WTC11 (cell line): ENCODE measurements at regions not wholly inside any gene's neighbourhood (a gene's known extent, or its start where the extent isn't known, plus 50 kb on each side); places are given as distances from the start of the nearest gene placed in this dataset.

Experiments used
- ATAC-seq: fragments of 200-7000 bp; cut with Tn5 transposase; 2 replicates; pipeline ENCODE4 v1.10.0; 2021; ENCODE audit warnings: mild to moderate bottlenecking, moderate library complexity
- CTCF ChIA-PET: fragments of 300-600 bp; sonication (Branson Sonifier 250); formaldehyde crosslinking; loops from one replicate; lab custom pipeline; 2021; ENCODE audit warnings: antibody characterized with exemption; lab: Charles Lee
- POLR2A ChIA-PET: fragments of 350-600 bp; sonication (Branson Sonifier 250); formaldehyde crosslinking; loops from one replicate; lab custom pipeline; 2021; ENCODE audit warnings: antibody characterized with exemption; lab: Charles Lee
- DNase-seq: peaks from one replicate; pipeline ENCODE4 v3.0.0; 2021; ENCODE audit warnings: low spot score
- H3K27ac Mint-ChIP-seq: 2 replicates; pipeline ENCODE4 v1.8.0; 2021; ENCODE audit warnings: mixed read lengths
- H3K27me3 Mint-ChIP-seq: 2 replicates; pipeline ENCODE4 v1.8.0; 2021; ENCODE audit warnings: low read depth, mild to moderate bottlenecking, moderate library complexity, mixed read lengths
- H3K36me3 Mint-ChIP-seq: 2 replicates; pipeline ENCODE4 v1.8.0; 2021; ENCODE audit warnings: mixed read lengths
- H3K4me1 Mint-ChIP-seq: 2 replicates; pipeline ENCODE4 v1.8.0; 2022; ENCODE audit warnings: mixed read lengths
- H3K4me3 Mint-ChIP-seq: 2 replicates; pipeline ENCODE4 v1.8.0; 2021; ENCODE audit warnings: mild to moderate bottlenecking, moderate library complexity, mixed read lengths
- H3K9me3 Mint-ChIP-seq: 2 replicates; pipeline ENCODE4 v1.8.0; 2021; ENCODE audit warnings: mixed read lengths
- ESRRA ChIP-seq: sonication (generic); formaldehyde crosslinking; IDR thresholded peaks from 2 replicates; pipeline ENCODE4 v1.8.1; 2022; ENCODE audit warnings: mild to moderate bottlenecking, missing genetic modification reagents, borderline replicate concordance
- FOXJ3 ChIP-seq: sonication (generic); formaldehyde crosslinking; IDR thresholded peaks from 2 replicates; pipeline ENCODE4 v1.9.0; 2021; ENCODE audit warnings: missing genetic modification reagents, mild to moderate bottlenecking, borderline replicate concordance
- GRHL2 ChIP-seq: fragments of 250-450 bp; sonication (Bioruptor Pico); IDR thresholded peaks from 2 replicates; pipeline ENCODE4 v1.8.0; 2022; ENCODE audit warnings: mild to moderate bottlenecking, moderate library complexity; ENCODE audit not compliant: insufficient replicate concordance, severe bottlenecking
- GTF2I ChIP-seq: fragments of 250-450 bp; sonication (Bioruptor Pico); conservative IDR thresholded peaks from 2 replicates; pipeline ENCODE4 v1.4.0; 2021; ENCODE audit warnings: mild to moderate bottlenecking
- HMGA2 ChIP-seq: fragments of 250-450 bp; sonication (Bioruptor Pico); IDR thresholded peaks from 2 replicates; pipeline ENCODE4 v1.4.0; 2021; ENCODE audit warnings: mild to moderate bottlenecking, moderate library complexity
- MYBL2 ChIP-seq: sonication (generic); formaldehyde crosslinking; IDR thresholded peaks from 2 replicates; pipeline ENCODE4 v1.8.1; 2023; ENCODE audit warnings: mild to moderate bottlenecking, moderate library complexity, missing genetic modification reagents
- NFATC4 ChIP-seq: fragments of 250-450 bp; sonication (Bioruptor Pico); IDR thresholded peaks from 2 replicates; pipeline ENCODE4 v1.9.0; 2021; ENCODE audit warnings: mild to moderate bottlenecking
- NR1H2 ChIP-seq: sonication (generic); formaldehyde crosslinking; IDR thresholded peaks from 2 replicates; pipeline ENCODE4 v1.9.0; 2021; ENCODE audit warnings: mild to moderate bottlenecking, moderate library complexity, missing genetic modification reagents
- NR2C2 ChIP-seq: sonication (generic); formaldehyde crosslinking; IDR thresholded peaks from 2 replicates; pipeline ENCODE4 v1.8.0; 2022; ENCODE audit warnings: mild to moderate bottlenecking, missing genetic modification reagents
- RELA ChIP-seq: sonication (generic); formaldehyde crosslinking; IDR thresholded peaks from 2 replicates; pipeline ENCODE4 v1.8.1; 2022; ENCODE audit warnings: missing genetic modification reagents, mild to moderate bottlenecking, borderline replicate concordance
- RORB ChIP-seq: fragments of 250-450 bp; sonication (Bioruptor Pico); IDR thresholded peaks from 2 replicates; pipeline ENCODE4 v1.9.0; 2021; ENCODE audit warnings: mild to moderate bottlenecking
- SMAD3 ChIP-seq: sonication (generic); formaldehyde crosslinking; IDR thresholded peaks from 2 replicates; pipeline ENCODE4 v1.8.0; 2022; ENCODE audit warnings: missing genetic modification reagents, mild to moderate bottlenecking, borderline replicate concordance
- SMAD4 ChIP-seq: sonication (generic); formaldehyde crosslinking; IDR thresholded peaks from 2 replicates; pipeline ENCODE4 v1.8.0; 2022; ENCODE audit warnings: mild to moderate bottlenecking, missing genetic modification reagents
- SOX15 ChIP-seq: fragments of 250-450 bp; sonication (Bioruptor Pico); IDR thresholded peaks from 2 replicates; pipeline ENCODE4 v1.9.0; 2021; ENCODE audit warnings: mild to moderate bottlenecking
- TEAD1 ChIP-seq: sonication (generic); formaldehyde crosslinking; IDR thresholded peaks from 2 replicates; pipeline ENCODE4 v1.8.0; 2022; ENCODE audit warnings: mild to moderate bottlenecking, missing genetic modification reagents
- TF ChIP-seq, protein P1 (sequence below): sonication (generic); formaldehyde crosslinking; IDR thresholded peaks from 2 replicates; pipeline ENCODE4 v1.8.0; 2023; ENCODE audit warnings: missing genetic modification reagents, mild to moderate bottlenecking, borderline replicate concordance
- TF ChIP-seq, protein P2 (sequence below): fragments of 250-450 bp; sonication (Bioruptor Pico); conservative IDR thresholded peaks from 2 replicates; pipeline ENCODE4 v1.9.0; 2021; ENCODE audit warnings: mild to moderate bottlenecking
- TF ChIP-seq, protein P3 (sequence below): sonication (generic); formaldehyde crosslinking; IDR thresholded peaks from 2 replicates; pipeline ENCODE4 v1.8.1; 2022; ENCODE audit warnings: missing genetic modification reagents, borderline replicate concordance
- TF ChIP-seq, protein P4 (sequence below): sonication (generic); formaldehyde crosslinking; IDR thresholded peaks from 2 replicates; pipeline ENCODE4 v1.8.1; 2023; ENCODE audit warnings: mild to moderate bottlenecking, moderate library complexity, missing genetic modification reagents
- TF ChIP-seq, protein P5 (sequence below): sonication (generic); formaldehyde crosslinking; IDR thresholded peaks from 2 replicates; pipeline ENCODE4 v1.8.0; 2023; ENCODE audit warnings: missing genetic modification reagents
- TF ChIP-seq, protein P6 (sequence below): sonication (generic); formaldehyde crosslinking; IDR thresholded peaks from 2 replicates; pipeline ENCODE4 v1.8.0; 2022; ENCODE audit warnings: missing genetic modification reagents

DNA sequence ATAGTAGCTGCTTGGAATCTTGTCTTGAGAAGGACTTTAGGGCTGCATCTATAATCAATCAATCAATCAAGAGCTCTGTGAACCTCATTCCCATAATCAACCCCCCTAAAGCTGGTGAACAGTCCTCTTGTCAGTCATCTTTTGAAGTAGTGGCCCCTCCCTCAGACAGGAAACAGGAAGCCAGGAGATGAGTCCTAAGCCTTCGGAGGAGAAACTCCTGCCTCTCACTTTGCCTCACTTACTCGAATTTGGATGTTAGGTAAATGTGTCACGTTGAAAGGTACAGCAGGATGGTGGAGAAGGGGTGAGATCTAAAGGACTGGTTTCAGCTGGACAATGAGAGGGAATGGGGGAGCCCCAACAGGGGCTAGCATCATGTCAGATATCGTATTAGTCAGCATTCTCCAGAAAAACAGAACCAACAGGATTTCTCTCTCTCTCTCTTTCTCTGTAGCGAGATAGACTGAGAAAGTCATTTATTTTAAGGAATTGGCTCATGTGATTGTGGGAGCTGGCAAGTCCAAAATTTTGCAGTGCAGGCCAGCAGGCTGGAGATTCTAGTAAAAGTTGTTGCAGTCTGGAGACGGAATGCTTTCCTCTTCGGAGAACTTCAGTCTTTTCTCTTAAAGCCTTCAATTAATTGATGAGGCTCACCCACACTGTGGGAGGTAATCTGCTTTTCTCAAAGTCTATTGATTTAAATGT is 144.4 kb upstream of the PWP1 start:
- Mint-ChIP-seq H3K9me3 (no peaks in the 10 kb centered on the region), H3K27me3 (no peaks in the 10 kb centered on the region), H3K36me3 (no peaks in the 10 kb centered on the region), H3K27ac (no peak overlapping the region), H3K4me3 (no peak overlapping the region), H3K4me1 (peaks cover 3% of the 10 kb centered on the region)
- DNase-seq, result no peak
- ATAC-seq, result no peak
- ChIA-PET POLR2A (no interaction called here), CTCF (interaction anchor here (2.8 kb wide), 1 partner anchor 18 kb away, joined by 13 read pairs; no protein-coding TSS in a partner anchor)
- TF ChIP-seq SMAD4, result no peak
- TF ChIP-seq HMGA2, result no peak
- TF ChIP-seq GTF2I, result no peak
- TF ChIP-seq, protein P1, sequence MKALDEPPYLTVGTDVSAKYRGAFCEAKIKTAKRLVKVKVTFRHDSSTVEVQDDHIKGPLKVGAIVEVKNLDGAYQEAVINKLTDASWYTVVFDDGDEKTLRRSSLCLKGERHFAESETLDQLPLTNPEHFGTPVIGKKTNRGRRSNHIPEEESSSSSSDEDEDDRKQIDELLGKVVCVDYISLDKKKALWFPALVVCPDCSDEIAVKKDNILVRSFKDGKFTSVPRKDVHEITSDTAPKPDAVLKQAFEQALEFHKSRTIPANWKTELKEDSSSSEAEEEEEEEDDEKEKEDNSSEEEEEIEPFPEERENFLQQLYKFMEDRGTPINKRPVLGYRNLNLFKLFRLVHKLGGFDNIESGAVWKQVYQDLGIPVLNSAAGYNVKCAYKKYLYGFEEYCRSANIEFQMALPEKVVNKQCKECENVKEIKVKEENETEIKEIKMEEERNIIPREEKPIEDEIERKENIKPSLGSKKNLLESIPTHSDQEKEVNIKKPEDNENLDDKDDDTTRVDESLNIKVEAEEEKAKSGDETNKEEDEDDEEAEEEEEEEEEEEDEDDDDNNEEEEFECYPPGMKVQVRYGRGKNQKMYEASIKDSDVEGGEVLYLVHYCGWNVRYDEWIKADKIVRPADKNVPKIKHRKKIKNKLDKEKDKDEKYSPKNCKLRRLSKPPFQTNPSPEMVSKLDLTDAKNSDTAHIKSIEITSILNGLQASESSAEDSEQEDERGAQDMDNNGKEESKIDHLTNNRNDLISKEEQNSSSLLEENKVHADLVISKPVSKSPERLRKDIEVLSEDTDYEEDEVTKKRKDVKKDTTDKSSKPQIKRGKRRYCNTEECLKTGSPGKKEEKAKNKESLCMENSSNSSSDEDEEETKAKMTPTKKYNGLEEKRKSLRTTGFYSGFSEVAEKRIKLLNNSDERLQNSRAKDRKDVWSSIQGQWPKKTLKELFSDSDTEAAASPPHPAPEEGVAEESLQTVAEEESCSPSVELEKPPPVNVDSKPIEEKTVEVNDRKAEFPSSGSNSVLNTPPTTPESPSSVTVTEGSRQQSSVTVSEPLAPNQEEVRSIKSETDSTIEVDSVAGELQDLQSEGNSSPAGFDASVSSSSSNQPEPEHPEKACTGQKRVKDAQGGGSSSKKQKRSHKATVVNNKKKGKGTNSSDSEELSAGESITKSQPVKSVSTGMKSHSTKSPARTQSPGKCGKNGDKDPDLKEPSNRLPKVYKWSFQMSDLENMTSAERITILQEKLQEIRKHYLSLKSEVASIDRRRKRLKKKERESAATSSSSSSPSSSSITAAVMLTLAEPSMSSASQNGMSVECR (CRISPR knock-in tag), result no peak
- TF ChIP-seq, protein P2, sequence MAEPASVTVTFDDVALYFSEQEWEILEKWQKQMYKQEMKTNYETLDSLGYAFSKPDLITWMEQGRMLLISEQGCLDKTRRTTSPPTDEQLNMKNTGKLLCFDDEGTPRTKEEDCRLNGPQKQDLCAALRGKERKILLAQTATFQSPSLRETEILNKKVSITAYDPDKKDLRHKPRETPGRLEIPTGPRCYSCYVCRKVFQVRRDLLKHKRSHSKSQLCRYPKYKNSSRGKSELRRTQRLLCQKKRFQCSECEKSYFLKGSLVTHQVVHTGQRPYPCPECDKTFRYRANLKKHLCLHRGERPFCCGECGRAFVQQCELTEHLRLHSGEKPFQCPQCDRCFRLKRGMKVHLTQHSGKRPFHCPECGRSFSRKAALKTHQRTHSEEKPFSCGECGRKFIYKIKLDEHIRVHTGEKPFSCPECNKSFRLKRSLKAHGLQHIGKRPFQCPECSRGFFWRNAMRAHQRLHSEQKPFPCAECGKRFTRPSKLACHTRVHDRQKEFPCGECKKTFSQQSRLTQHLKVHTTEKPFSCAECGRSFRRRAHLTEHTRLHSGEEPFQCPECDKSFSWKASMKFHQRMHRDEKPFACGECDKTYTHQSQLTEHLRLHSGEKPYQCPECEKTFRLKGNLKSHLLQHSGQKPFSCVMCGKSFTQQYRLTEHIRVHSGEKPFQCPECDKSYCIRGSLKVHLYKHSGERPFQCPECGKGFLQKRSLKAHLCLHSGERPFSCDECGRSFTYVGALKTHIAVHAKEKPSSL (CRISPR knock-in tag), result no peak
- TF ChIP-seq SOX15 (CRISPR knock-in tag), result no peak
- TF ChIP-seq, protein P3, sequence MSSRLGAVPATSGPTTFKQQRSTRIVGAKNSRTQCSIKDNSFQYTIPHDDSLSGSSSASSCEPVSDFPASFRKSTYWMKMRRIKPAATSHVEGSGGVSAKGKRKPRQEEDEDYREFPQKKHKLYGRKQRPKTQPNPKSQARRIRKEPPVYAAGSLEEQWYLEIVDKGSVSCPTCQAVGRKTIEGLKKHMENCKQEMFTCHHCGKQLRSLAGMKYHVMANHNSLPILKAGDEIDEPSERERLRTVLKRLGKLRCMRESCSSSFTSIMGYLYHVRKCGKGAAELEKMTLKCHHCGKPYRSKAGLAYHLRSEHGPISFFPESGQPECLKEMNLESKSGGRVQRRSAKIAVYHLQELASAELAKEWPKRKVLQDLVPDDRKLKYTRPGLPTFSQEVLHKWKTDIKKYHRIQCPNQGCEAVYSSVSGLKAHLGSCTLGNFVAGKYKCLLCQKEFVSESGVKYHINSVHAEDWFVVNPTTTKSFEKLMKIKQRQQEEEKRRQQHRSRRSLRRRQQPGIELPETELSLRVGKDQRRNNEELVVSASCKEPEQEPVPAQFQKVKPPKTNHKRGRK, result no peak
- no peak for TF ChIP-seq NFATC4 (CRISPR knock-in tag)
- TF ChIP-seq MYBL2 (CRISPR knock-in tag), result no peak
- no peak for TF ChIP-seq TEAD1 (CRISPR knock-in tag)
- no peak for TF ChIP-seq GRHL2 (CRISPR knock-in tag)

DNA sequence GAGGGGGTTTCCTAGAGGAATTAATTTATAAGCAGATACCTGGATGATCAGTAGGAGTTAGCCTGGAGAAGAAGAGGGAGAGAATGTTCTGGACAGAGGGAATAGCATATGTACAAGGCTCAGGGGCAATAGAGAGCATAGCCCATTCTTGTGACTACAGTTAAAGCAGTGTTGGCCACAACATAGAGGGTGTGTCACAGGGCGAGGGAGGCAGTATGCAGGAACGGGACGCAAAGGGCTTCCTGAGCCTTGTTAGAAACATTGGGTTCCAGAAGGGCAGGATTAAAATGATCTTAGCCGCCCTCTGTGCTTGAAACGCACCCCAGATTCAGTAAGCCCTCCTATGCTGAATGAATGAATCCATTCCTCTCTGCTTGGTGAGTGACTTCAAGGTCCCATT is 142.2 kb upstream of the PWP1 start:
- Mint-ChIP-seq H3K9me3 (no peaks in the 10 kb centered on the region), H3K27me3 (no peaks in the 10 kb centered on the region), H3K36me3 (no peaks in the 10 kb centered on the region), H3K4me3 (no peak overlapping the region), H3K27ac (no peak overlapping the region), H3K4me1 (no peaks in the 10 kb centered on the region)
- DNase-seq (no peak), ATAC-seq (no peak)
- ChIA-PET POLR2A (no interaction called here), CTCF (no interaction called here)
- TF ChIP-seq FOXJ3 (no peak), SMAD3 (CRISPR knock-in tag) (no peak), NR2C2 (CRISPR knock-in tag) (no peak), RELA (no peak), NR1H2 (CRISPR knock-in tag) (no peak), RORB (no peak), ESRRA (CRISPR knock-in tag) (no peak)
- TF ChIP-seq, protein P4, sequence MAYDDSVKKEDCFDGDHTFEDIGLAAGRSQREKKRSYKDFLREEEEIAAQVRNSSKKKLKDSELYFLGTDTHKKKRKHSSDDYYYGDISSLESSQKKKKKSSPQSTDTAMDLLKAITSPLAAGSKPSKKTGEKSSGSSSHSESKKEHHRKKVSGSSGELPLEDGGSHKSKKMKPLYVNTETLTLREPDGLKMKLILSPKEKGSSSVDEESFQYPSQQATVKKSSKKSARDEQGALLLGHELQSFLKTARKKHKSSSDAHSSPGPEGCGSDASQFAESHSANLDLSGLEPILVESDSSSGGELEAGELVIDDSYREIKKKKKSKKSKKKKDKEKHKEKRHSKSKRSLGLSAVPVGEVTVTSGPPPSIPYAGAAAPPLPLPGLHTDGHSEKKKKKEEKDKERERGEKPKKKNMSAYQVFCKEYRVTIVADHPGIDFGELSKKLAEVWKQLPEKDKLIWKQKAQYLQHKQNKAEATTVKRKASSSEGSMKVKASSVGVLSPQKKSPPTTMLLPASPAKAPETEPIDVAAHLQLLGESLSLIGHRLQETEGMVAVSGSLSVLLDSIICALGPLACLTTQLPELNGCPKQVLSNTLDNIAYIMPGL (CRISPR knock-in tag), result no peak
- TF ChIP-seq, protein P5, sequence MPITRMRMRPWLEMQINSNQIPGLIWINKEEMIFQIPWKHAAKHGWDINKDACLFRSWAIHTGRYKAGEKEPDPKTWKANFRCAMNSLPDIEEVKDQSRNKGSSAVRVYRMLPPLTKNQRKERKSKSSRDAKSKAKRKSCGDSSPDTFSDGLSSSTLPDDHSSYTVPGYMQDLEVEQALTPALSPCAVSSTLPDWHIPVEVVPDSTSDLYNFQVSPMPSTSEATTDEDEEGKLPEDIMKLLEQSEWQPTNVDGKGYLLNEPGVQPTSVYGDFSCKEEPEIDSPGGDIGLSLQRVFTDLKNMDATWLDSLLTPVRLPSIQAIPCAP, result no peak
- TF ChIP-seq, protein P6, sequence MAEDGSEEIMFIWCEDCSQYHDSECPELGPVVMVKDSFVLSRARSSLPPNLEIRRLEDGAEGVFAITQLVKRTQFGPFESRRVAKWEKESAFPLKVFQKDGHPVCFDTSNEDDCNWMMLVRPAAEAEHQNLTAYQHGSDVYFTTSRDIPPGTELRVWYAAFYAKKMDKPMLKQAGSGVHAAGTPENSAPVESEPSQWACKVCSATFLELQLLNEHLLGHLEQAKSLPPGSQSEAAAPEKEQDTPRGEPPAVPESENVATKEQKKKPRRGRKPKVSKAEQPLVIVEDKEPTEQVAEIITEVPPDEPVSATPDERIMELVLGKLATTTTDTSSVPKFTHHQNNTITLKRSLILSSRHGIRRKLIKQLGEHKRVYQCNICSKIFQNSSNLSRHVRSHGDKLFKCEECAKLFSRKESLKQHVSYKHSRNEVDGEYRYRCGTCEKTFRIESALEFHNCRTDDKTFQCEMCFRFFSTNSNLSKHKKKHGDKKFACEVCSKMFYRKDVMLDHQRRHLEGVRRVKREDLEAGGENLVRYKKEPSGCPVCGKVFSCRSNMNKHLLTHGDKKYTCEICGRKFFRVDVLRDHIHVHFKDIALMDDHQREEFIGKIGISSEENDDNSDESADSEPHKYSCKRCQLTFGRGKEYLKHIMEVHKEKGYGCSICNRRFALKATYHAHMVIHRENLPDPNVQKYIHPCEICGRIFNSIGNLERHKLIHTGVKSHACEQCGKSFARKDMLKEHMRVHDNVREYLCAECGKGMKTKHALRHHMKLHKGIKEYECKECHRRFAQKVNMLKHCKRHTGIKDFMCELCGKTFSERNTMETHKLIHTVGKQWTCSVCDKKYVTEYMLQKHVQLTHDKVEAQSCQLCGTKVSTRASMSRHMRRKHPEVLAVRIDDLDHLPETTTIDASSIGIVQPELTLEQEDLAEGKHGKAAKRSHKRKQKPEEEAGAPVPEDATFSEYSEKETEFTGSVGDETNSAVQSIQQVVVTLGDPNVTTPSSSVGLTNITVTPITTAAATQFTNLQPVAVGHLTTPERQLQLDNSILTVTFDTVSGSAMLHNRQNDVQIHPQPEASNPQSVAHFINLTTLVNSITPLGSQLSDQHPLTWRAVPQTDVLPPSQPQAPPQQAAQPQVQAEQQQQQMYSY, result no peak
